ENCODE measurements at regions not wholly inside any gene's neighbourhood (a gene's known extent, or its start where the extent isn't known, plus 50 kb on each side); places are given as distances from the start of the nearest gene placed in this dataset.
A peak's percentile ranks its signal among the peaks of the same experiment; 100 is the strongest.

DNA sequence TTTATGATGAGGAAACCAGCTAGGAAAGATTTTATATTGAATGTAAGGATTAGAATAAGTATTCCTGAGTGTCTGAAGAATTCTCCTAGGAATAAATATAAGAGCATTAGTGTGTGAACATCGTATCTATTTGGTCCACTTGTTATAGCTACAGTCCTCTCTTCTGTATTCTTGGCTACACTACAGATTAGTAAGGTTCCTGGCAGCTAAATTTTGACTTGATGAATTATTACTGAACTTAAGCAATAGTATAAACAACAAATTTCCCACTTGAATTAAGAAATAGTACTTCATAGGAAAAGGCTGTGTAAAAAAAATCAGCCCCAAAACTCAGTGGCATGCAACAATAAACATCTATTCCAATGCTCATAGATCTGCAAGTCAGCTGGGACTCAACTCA lies 138.4 kb upstream of the G2E3 start:
- no peaks in the 10 kb centered on the region for H3K4me1 ChIP-seq
- no peak for TF ChIP-seq POLR2A (IDR thresholded peaks at IDR 0.05)
- TF ChIP-seq, protein P1, sequence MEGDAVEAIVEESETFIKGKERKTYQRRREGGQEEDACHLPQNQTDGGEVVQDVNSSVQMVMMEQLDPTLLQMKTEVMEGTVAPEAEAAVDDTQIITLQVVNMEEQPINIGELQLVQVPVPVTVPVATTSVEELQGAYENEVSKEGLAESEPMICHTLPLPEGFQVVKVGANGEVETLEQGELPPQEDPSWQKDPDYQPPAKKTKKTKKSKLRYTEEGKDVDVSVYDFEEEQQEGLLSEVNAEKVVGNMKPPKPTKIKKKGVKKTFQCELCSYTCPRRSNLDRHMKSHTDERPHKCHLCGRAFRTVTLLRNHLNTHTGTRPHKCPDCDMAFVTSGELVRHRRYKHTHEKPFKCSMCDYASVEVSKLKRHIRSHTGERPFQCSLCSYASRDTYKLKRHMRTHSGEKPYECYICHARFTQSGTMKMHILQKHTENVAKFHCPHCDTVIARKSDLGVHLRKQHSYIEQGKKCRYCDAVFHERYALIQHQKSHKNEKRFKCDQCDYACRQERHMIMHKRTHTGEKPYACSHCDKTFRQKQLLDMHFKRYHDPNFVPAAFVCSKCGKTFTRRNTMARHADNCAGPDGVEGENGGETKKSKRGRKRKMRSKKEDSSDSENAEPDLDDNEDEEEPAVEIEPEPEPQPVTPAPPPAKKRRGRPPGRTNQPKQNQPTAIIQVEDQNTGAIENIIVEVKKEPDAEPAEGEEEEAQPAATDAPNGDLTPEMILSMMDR (IDR thresholded peaks at IDR 0.05) = no peak
- no peak for TF ChIP-seq POLR2AphosphoS5 (IDR thresholded peaks at IDR 0.05)
- no peak for DNase-seq (ENCODE audit: low spot score in 2 of 2)
- no peaks in the 10 kb centered on the region for H3K36me3 ChIP-seq
- H3K27ac ChIP-seq = no peak overlapping the region
- H3K4me3 ChIP-seq = no peak overlapping the region
- H3K9me3 ChIP-seq = no peaks in the 10 kb centered on the region
- intact Hi-C loops (cut with DNase I; ENCODE audit: low total_unique reads) = no loop called here
- no peaks in the 10 kb centered on the region for H3K27me3 ChIP-seq

DNA sequence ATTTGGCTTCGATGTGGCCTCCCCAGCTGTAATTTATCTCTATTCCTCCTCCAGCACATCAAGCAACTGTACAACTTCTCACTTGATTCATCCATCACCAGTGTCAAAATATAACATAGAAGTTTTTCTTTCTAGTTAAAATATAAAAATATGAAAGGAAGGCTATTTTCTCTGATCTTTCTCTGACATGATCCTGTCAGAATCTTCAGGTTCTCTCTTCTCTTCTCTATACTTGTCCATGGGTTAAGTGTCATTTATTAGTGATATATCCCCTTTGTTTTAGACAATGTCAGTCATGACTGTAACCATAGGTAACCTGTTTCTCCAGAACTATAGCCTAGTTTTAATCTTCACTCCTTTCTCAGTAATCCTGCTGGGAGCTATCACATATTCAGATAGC lies 132.5 kb upstream of the G2E3 start:
- no peak for DNase-seq (ENCODE audit: low spot score in 2 of 2)
- Histone ChIP-seq H3K27me3 (no peaks in the 10 kb centered on the region), H3K4me3 (no peak overlapping the region), H3K9me3 (no peaks in the 10 kb centered on the region), H3K4me1 (no peaks in the 10 kb centered on the region), H3K36me3 (no peaks in the 10 kb centered on the region), H3K27ac (no peak overlapping the region)
- intact Hi-C loops (cut with DNase I; ENCODE audit: low total_unique reads) = no loop called here
- TF ChIP-seq, protein P1 (IDR thresholded peaks at IDR 0.05) = no peak
- no peak for TF ChIP-seq POLR2A (IDR thresholded peaks at IDR 0.05)
- TF ChIP-seq POLR2AphosphoS5 (IDR thresholded peaks at IDR 0.05) = no peak

DNA sequence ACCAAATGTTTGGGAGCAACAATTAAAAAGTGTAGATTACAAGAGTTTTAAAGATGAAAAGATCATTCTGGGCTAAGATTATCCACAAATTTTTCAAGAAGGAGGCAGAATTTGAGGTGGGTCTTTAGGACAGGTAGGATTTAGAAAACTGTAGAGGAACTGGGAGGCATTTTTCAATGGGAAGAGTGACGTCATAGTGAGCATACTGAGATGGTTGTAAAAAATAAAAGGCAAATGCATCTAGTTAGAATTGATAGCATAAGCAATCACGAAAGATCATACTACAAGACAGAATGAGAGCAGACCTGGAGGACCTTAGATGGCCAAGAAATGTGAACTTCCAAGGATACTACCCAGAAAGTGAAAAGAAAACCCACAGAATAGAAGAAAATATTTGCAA lies 131.6 kb upstream of the G2E3 start:
- Histone ChIP-seq H3K27ac (no peak overlapping the region), H3K4me3 (no peak overlapping the region), H3K4me1 (no peaks in the 10 kb centered on the region), H3K36me3 (no peaks in the 10 kb centered on the region), H3K9me3 (no peaks in the 10 kb centered on the region), H3K27me3 (no peaks in the 10 kb centered on the region)
- intact Hi-C loops (cut with DNase I; ENCODE audit: low total_unique reads) = no loop called here
- no peak for DNase-seq (ENCODE audit: low spot score in 2 of 2)
- no peak for TF ChIP-seq POLR2AphosphoS5 (IDR thresholded peaks at IDR 0.05)
- TF ChIP-seq, protein P1 (IDR thresholded peaks at IDR 0.05) = no peak
- no peak for TF ChIP-seq POLR2A (IDR thresholded peaks at IDR 0.05)

DNA sequence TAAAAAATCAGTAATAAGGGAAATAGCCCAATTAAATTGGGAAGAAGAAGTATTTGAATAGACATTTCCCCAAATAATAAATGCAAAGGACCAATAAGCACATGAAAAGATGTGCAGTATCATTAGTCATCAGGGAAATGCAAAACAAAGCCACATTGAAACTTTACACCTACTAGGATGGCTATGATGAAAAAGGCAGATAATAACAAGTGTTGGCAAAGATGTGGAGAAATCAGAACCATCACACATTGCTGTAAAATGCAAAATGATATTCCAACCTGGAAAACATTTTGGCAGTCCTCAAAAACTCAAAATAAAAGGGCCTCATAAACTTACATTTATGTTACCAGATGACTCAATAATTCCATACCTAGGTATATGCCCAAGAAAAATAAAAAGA lies 131.1 kb upstream of the G2E3 start:
- Histone ChIP-seq H3K27me3 (no peaks in the 10 kb centered on the region), H3K36me3 (no peaks in the 10 kb centered on the region), H3K4me3 (no peak overlapping the region), H3K9me3 (no peaks in the 10 kb centered on the region), H3K4me1 (no peaks in the 10 kb centered on the region), H3K27ac (no peak overlapping the region)
- intact Hi-C loops (cut with DNase I; ENCODE audit: low total_unique reads) = no loop called here
- no peak for TF ChIP-seq POLR2AphosphoS5 (IDR thresholded peaks at IDR 0.05)
- no peak for DNase-seq (ENCODE audit: low spot score in 2 of 2)

DNA sequence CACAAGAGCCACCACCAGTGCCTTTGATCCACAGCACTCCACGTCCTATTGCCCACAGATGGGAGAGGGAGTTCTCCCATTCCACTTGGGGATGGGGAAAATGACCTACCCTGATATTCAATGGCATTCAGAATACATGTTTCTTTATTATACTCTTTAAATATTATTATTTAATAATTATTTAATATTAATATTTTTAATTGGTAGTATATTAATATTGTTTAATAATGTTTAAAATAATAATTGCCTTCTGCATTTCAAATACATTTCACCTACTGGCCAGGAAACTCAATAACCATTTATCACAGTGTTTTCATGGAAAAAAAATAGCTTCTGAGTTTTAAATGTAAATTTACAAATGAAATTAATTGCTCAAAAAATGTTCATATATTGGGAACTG lies 127.4 kb upstream of the G2E3 start:
- Histone ChIP-seq H3K27ac (no peak overlapping the region), H3K27me3 (no peaks in the 10 kb centered on the region), H3K9me3 (no peaks in the 10 kb centered on the region), H3K4me3 (no peak overlapping the region), H3K4me1 (no peaks in the 10 kb centered on the region), H3K36me3 (no peaks in the 10 kb centered on the region)
- TF ChIP-seq POLR2AphosphoS5 (IDR thresholded peaks at IDR 0.05) (no peak), POLR2A (IDR thresholded peaks at IDR 0.05) (no peak)
- TF ChIP-seq, protein P1 (IDR thresholded peaks at IDR 0.05) = no peak
- intact Hi-C loops (cut with DNase I; ENCODE audit: low total_unique reads) = loop anchor here (10.0 kb wide), 1 partner anchor 1017 kb away; no protein-coding TSS in a partner anchor
- no peak for DNase-seq (ENCODE audit: low spot score in 2 of 2)

DNA sequence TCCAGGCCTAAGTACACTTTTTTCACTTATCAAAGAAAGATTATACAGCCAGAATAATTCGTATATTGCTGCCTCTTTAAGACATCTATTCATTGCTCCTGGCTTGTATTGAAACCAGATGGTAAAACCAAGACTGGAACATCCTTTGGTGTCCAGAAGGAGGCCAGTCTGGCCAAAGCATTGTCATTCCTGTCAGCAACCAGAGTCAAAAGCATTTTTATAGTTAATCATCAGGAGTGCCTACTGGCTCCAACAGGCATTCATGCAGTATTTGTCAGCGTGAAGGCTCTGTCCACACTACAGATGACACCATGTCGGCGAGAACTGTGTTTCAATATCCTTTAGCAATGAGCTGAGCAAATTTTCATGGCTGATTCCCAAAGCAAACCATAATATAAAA lies 118.0 kb upstream of the G2E3 start:
- intact Hi-C loops (cut with DNase I; ENCODE audit: low total_unique reads) = no loop called here
- peak overlapping the region in 1 of 3 donors; percentile 9 for H3K4me3 ChIP-seq
- H3K36me3 ChIP-seq = no peaks in the 10 kb centered on the region
- no peaks in the 10 kb centered on the region for H3K9me3 ChIP-seq
- H3K27me3 ChIP-seq = no peaks in the 10 kb centered on the region
- no peaks in the 10 kb centered on the region for H3K4me1 ChIP-seq
- TF ChIP-seq, protein P1 (IDR thresholded peaks at IDR 0.05) = no peak
- TF ChIP-seq POLR2A (IDR thresholded peaks at IDR 0.05) = no peak
- no peak for TF ChIP-seq POLR2AphosphoS5 (IDR thresholded peaks at IDR 0.05)
- H3K27ac ChIP-seq = no peak overlapping the region
- DNase-seq (ENCODE audit: low spot score in 2 of 2) = no peak

Data from breast epithelium (tissue), 4 donors.